ENCODE measurements at regions not wholly inside any gene's neighbourhood (a gene's known extent, or its start where the extent isn't known, plus 50 kb on each side); places are given as distances from the start of the nearest gene placed in this dataset.

DNA sequence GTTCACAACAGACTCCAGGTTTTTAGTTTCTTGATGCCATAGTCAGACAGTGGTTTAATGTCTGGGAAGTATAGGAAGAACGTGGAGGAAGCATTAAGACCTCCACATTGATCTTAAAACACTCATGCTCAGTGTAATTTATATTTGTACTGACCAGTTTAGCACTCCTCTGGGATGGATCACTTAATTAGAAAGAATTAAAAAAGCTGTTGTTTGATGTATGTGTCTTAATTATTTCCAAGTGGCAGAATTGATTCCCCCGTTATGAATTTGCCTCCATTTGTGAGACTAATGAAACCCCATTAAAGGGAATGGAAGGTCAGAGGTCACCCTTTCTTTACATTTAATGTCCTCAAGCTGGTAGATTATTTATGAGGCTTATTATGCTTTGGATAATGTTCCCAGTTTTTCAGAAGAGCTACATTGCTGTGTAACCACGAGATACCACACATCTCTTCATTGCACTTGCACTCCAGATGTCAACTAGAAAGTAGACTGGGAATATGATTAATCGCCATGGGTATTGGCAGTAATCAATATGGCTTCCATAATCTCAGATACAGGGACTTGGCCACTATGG is 270.0 kb upstream of the JAG1 start:
- Histone ChIP-seq H3K36me3 (no peaks in the 10 kb centered on the region), H3K4me3 (no peak overlapping the region), H3K4me1 (no peaks in the 10 kb centered on the region), H3K27me3 (ENCODE audit: low read depth) (no peaks in the 10 kb centered on the region), H3K27ac (no peak overlapping the region), H3K9me3 (no peaks in the 10 kb centered on the region)
- TF ChIP-seq, protein P1, sequence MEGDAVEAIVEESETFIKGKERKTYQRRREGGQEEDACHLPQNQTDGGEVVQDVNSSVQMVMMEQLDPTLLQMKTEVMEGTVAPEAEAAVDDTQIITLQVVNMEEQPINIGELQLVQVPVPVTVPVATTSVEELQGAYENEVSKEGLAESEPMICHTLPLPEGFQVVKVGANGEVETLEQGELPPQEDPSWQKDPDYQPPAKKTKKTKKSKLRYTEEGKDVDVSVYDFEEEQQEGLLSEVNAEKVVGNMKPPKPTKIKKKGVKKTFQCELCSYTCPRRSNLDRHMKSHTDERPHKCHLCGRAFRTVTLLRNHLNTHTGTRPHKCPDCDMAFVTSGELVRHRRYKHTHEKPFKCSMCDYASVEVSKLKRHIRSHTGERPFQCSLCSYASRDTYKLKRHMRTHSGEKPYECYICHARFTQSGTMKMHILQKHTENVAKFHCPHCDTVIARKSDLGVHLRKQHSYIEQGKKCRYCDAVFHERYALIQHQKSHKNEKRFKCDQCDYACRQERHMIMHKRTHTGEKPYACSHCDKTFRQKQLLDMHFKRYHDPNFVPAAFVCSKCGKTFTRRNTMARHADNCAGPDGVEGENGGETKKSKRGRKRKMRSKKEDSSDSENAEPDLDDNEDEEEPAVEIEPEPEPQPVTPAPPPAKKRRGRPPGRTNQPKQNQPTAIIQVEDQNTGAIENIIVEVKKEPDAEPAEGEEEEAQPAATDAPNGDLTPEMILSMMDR (IDR thresholded peaks at IDR 0.05), result no peak
- intact Hi-C loops (cut with DNase I), result no loop called here
- ATAC-seq (no peak), DNase-seq (no peak)

DNA sequence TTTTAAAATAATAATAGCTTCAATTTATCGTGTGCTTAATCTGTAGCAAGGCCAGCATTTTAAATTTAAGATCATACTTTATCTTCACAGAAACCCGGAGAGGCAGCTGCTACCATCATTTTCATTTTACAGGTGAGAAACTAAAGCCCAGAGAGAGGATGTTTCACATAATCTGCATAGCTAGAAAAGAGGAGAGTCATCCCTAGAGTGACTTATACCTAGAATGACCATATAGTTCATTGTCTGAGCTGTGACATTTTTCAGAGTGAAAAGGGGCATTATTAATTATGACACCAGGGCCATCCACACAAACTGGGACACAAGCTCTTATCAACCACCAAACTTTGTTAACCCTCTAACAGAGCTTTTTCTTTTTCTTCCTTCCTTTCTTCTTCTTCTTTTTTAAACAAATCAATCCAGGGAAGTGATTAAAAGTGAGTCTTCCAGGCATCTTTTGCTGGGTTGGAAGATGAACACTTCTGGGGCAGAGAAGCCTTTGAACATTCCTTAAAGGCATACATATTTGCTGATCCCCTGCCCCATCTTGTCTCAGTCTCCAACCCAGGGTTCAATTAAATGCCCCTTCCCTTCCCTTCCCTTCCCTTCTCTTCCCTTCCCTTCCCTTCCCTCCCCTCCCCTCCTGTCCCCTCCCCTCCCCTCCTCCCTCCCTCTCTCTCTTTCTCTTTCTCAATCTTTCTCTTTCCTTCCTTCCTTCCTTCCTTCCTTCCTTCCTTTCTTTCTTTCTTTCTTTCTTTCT is 272.5 kb upstream of the JAG1 start:
- no peak for ATAC-seq
- H3K4me3 ChIP-seq, result no peak overlapping the region
- no peaks in the 10 kb centered on the region for H3K36me3 ChIP-seq
- H3K27ac ChIP-seq, result no peak overlapping the region
- H3K9me3 ChIP-seq, result no peaks in the 10 kb centered on the region
- intact Hi-C loops (cut with DNase I), result no loop called here
- TF ChIP-seq, protein P1 (IDR thresholded peaks at IDR 0.05), result no peak
- H3K4me1 ChIP-seq, result no peaks in the 10 kb centered on the region
- no peak for DNase-seq
- H3K27me3 ChIP-seq (ENCODE audit: low read depth), result no peaks in the 10 kb centered on the region

DNA sequence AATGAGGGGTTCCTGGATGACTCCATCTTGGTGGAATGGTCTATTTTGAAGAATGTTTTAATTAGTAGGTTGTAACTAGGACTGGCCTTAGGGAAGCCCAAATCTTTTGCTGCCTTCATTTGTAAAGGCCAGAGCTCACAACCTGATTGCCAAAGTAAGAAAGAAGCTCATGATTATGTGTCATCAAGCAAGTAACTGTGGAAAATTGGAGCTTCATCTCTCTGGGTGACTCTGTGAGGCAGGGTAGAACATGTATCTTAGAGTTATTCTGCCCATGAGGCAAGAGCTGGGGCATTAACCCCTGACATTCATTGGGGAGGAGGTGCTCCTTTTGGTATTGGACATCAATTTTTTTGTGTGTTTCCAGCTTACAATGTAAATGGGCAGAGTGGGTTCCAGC is 273.9 kb upstream of the JAG1 start:
- no peaks in the 10 kb centered on the region for H3K36me3 ChIP-seq
- TF ChIP-seq, protein P1 (IDR thresholded peaks at IDR 0.05), result no peak
- no peak overlapping the region for H3K4me3 ChIP-seq
- DNase-seq (no peak), ATAC-seq (no peak)
- H3K27ac ChIP-seq, result no peak overlapping the region
- intact Hi-C loops (cut with DNase I), result no loop called here
- H3K9me3 ChIP-seq, result no peaks in the 10 kb centered on the region
- no peaks in the 10 kb centered on the region for H3K4me1 ChIP-seq
- H3K27me3 ChIP-seq (ENCODE audit: low read depth), result no peaks in the 10 kb centered on the region

DNA sequence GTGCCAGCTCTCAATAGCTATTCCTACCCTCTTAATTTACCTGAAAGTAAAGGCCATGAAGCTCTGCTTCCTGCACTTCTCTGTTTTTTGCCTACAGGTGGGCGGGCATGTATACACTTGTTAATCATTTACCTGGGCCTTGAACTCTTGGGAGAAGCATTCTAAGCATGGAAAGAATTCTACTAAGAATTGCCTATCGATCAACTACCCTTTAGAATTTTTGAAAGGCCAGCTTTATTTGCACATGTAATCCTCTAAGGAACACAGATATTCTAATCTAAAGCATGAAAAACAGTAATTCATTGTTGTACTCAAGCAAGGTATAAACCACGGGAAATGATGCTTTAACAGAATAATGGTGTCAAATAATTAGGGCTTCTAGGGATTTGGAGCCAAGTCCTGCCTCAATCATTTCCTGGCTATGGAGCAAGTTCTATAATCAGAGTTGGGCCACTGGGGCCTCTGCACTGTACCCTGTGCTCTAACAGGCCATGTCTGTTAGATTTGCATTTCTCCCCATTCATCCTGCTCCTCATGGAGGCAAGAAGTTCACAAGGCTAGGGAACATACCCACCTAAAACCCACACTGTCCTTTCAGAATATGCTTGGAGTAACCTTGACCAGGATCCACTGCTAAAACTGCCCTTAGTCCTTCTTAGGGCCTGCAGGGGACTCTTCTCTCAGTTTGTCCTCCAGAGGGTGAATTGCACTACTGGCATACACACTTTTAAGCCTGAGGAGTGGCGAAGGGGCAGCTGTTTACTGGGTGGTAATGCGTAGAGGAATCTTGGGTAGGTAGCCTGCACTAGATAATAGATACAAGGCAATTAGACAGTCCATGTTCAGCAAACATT is 276.4 kb upstream of the JAG1 start:
- TF ChIP-seq, protein P1 (IDR thresholded peaks at IDR 0.05), result no peak
- Histone ChIP-seq H3K36me3 (no peaks in the 10 kb centered on the region), H3K4me1 (no peaks in the 10 kb centered on the region), H3K9me3 (no peaks in the 10 kb centered on the region), H3K27me3 (ENCODE audit: low read depth) (no peaks in the 10 kb centered on the region), H3K4me3 (no peak overlapping the region), H3K27ac (no peak overlapping the region)
- intact Hi-C loops (cut with DNase I), result no loop called here
- ATAC-seq, result no peak
- DNase-seq, result no peak

DNA sequence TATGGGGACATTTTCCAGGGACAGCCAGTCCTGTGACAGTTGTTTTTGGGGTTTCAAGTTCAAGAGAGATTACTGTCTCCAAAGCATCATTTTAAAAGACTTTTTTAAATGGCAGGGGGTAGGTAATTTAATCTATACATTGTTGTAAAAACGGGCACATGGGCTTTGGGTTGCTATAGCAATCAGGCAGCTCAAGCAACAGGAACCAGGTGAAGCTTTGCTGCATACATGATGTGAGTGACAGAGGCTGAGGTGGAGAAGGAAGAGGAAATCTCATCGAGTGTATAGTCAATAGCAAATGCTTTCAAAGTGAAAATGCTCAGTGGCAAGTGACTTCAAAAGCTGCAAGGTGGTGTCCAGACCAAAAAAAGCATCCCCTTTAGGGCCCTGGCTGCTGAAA is 277.4 kb upstream of the JAG1 start:
- no peak for ATAC-seq
- Histone ChIP-seq H3K4me1 (no peaks in the 10 kb centered on the region), H3K27me3 (ENCODE audit: low read depth) (no peaks in the 10 kb centered on the region), H3K27ac (no peak overlapping the region), H3K36me3 (no peaks in the 10 kb centered on the region), H3K9me3 (no peaks in the 10 kb centered on the region), H3K4me3 (no peak overlapping the region)
- no peak for DNase-seq
- TF ChIP-seq, protein P1 (IDR thresholded peaks at IDR 0.05), result no peak
- intact Hi-C loops (cut with DNase I), result no loop called here
